ENCODE measurements at regions not wholly inside any gene's neighbourhood (a gene's known extent, or its start where the extent isn't known, plus 50 kb on each side); places are given as distances from the start of the nearest gene placed in this dataset.

DNA sequence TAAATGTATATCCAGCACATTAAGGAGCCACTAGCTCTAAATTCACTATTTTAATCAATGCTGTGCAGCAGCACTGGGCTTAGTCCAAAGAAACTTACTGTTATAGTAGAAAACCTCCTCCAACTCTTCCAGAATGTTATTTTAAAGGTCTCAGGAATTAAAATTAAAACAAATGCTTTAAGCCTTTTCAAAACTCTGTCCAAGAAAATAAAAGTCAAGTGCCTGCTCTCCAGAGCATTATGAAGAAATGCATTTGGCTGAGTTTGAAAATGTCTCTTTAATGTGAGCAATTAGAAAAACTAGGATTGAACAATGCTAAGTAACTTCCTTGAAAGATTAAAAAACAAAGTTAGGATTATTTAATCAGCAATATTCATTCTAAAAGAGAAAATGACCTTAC is 322.4 kb upstream of the DCN start:
- no peak for DNase-seq
- CTCF ChIA-PET = no interaction called here
- intact Hi-C loops (cut with micrococcal nuclease; ENCODE audit: unreplicated experiment) = no loop called here
- Mint-ChIP-seq H3K27me3 (ENCODE audit: insufficient read depth, unreplicated experiment) (no peaks in the 10 kb centered on the region), H3K4me3 (ENCODE audit: unreplicated experiment) (no peak overlapping the region), H3K36me3 (ENCODE audit: insufficient read depth, unreplicated experiment) (no peaks in the 10 kb centered on the region), H3K4me1 (ENCODE audit: low read depth, unreplicated experiment) (no peaks in the 10 kb centered on the region), H3K9me3 (ENCODE audit: unreplicated experiment) (no peaks in the 10 kb centered on the region), H3K27ac (ENCODE audit: unreplicated experiment) (no peak overlapping the region)
- Histone ChIP-seq H3K4me3 (ENCODE audit: low read depth, low read length) (no peak overlapping the region), H3K27me3 (replicated peaks; ENCODE audit: control insufficient read depth, insufficient read depth, low read length) (no peaks in the 10 kb centered on the region), H3K36me3 (ENCODE audit: control insufficient read depth, insufficient read depth, low read length) (no peaks in the 10 kb centered on the region), H3K9me3 (no peaks in the 10 kb centered on the region), H3K4me1 (0 out of 2 replicates have a peak, but pooled peaks cover 3% of the 10 kb centered on the region)
- BruUV-seq (replicated peaks) = no TSS peak
- TF ChIP-seq, protein P1, sequence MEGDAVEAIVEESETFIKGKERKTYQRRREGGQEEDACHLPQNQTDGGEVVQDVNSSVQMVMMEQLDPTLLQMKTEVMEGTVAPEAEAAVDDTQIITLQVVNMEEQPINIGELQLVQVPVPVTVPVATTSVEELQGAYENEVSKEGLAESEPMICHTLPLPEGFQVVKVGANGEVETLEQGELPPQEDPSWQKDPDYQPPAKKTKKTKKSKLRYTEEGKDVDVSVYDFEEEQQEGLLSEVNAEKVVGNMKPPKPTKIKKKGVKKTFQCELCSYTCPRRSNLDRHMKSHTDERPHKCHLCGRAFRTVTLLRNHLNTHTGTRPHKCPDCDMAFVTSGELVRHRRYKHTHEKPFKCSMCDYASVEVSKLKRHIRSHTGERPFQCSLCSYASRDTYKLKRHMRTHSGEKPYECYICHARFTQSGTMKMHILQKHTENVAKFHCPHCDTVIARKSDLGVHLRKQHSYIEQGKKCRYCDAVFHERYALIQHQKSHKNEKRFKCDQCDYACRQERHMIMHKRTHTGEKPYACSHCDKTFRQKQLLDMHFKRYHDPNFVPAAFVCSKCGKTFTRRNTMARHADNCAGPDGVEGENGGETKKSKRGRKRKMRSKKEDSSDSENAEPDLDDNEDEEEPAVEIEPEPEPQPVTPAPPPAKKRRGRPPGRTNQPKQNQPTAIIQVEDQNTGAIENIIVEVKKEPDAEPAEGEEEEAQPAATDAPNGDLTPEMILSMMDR (IDR thresholded peaks at IDR 0.05; ENCODE audit: insufficient read depth in 1 of 2, low read depth in 1 of 2, low read length in 1 of 2, severe bottlenecking in 1 of 2, unreplicated experiment in 1 of 2) = no peak
- POLR2A ChIA-PET = no interaction called here

DNA sequence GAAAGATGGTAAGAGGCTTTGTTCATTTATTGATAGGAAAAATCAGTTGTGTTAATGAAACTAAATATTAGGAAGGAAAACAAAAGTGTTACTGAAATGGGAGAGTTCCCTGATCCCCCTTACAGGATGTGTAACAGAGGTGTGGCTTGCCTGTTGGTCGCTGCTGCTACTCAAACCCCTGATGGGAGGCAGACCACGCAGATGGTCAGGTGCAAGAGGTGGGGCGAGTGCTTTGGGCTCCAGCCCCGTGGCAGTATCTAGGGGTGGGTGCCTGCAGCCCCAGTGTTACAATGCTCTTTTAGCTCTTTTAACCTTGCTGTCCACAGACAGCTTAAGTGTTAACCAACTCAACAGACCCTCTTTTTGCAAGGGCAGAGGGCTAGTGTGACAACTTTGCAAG is 319.6 kb upstream of the DCN start:
- no peaks in the 10 kb centered on the region for H3K36me3 ChIP-seq (ENCODE audit: control insufficient read depth, insufficient read depth, low read length)
- no peaks in the 10 kb centered on the region for H3K4me1 ChIP-seq
- ChIA-PET CTCF (no interaction called here), POLR2A (no interaction called here)
- no peak for DNase-seq
- Mint-ChIP-seq H3K27me3 (ENCODE audit: insufficient read depth, unreplicated experiment) (no peaks in the 10 kb centered on the region), H3K36me3 (ENCODE audit: insufficient read depth, unreplicated experiment) (no peaks in the 10 kb centered on the region), H3K9me3 (ENCODE audit: unreplicated experiment) (no peaks in the 10 kb centered on the region), H3K4me3 (ENCODE audit: unreplicated experiment) (no peak overlapping the region), H3K27ac (ENCODE audit: unreplicated experiment) (no peak overlapping the region), H3K4me1 (ENCODE audit: low read depth, unreplicated experiment) (no peaks in the 10 kb centered on the region)
- TF ChIP-seq, protein P1 (IDR thresholded peaks at IDR 0.05; ENCODE audit: insufficient read depth in 1 of 2, low read depth in 1 of 2, low read length in 1 of 2, severe bottlenecking in 1 of 2, unreplicated experiment in 1 of 2) = no peak
- no peaks in the 10 kb centered on the region for H3K27me3 ChIP-seq (replicated peaks; ENCODE audit: control insufficient read depth, insufficient read depth, low read length)
- no TSS peak for BruUV-seq (replicated peaks)
- intact Hi-C loops (cut with micrococcal nuclease; ENCODE audit: unreplicated experiment) = no loop called here
- no peaks in the 10 kb centered on the region for H3K9me3 ChIP-seq
- H3K4me3 ChIP-seq (ENCODE audit: low read depth, low read length) = no peak overlapping the region

DNA sequence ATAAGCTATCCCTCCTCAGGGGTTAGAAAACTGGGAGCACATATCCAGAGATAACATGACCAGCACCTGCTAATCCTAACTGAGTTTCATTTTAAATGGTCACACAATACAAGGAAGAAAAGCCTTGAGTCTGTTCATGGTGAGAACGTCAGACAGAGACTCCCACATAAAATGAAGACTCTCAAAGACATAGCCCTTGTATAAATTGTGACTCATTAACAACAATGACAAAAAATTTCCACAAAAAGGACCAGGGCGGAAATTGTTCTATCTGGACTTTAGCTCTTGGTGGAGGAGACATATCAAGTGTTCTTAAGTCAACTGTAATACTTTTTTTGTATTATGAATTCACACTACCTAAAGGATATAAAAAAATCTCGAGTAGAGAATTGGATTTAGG is 313.7 kb upstream of the DCN start:
- BruUV-seq (replicated peaks) = no TSS peak
- Histone ChIP-seq H3K27me3 (replicated peaks; ENCODE audit: control insufficient read depth, insufficient read depth, low read length) (no peaks in the 10 kb centered on the region), H3K9me3 (no peaks in the 10 kb centered on the region), H3K4me3 (ENCODE audit: low read depth, low read length) (no peak overlapping the region), H3K4me1 (no peaks in the 10 kb centered on the region), H3K36me3 (ENCODE audit: control insufficient read depth, insufficient read depth, low read length) (no peaks in the 10 kb centered on the region)
- H3K27ac Mint-ChIP-seq (ENCODE audit: unreplicated experiment) = no peak overlapping the region
- intact Hi-C loops (cut with micrococcal nuclease; ENCODE audit: unreplicated experiment) = no loop called here
- H3K4me1 Mint-ChIP-seq (ENCODE audit: low read depth, unreplicated experiment) = no peaks in the 10 kb centered on the region
- CTCF ChIA-PET = no interaction called here
- TF ChIP-seq, protein P1 (IDR thresholded peaks at IDR 0.05; ENCODE audit: insufficient read depth in 1 of 2, low read depth in 1 of 2, low read length in 1 of 2, severe bottlenecking in 1 of 2, unreplicated experiment in 1 of 2) = no peak
- DNase-seq = no peak
- H3K36me3 Mint-ChIP-seq (ENCODE audit: insufficient read depth, unreplicated experiment) = no peaks in the 10 kb centered on the region
- no peaks in the 10 kb centered on the region for H3K9me3 Mint-ChIP-seq (ENCODE audit: unreplicated experiment)
- POLR2A ChIA-PET = no interaction called here
- no peaks in the 10 kb centered on the region for H3K27me3 Mint-ChIP-seq (ENCODE audit: insufficient read depth, unreplicated experiment)
- H3K4me3 Mint-ChIP-seq (ENCODE audit: unreplicated experiment) = no peak overlapping the region
